HEK293 (cell line): ENCODE measurements at regions not wholly inside any gene's neighbourhood (a gene's known extent, or its start where the extent isn't known, plus 50 kb on each side); places are given as distances from the start of the nearest gene placed in this dataset.

Experiments
- CTCF ChIA-PET: fragments of 350-600 bp; formaldehyde crosslinking; extraction: SDS; loops from one replicate; lab custom pipeline; 2021; ENCODE audit warnings: antibody characterized with exemption; lab: Yijun Ruan, JAX
- POLR2A ChIA-PET: fragments of 300-600 bp; formaldehyde crosslinking; extraction: SDS; loops from one replicate; lab custom pipeline; 2020; ENCODE audit warnings: antibody characterized with exemption, inconsistent platforms; lab: Yijun Ruan, JAX
- H3K27ac ChIP-seq: fragments of 200-500 bp; sonication (Bioruptor generic); 2 replicates; pipeline ENCODE4 v1.5.1; 2014; ENCODE audit warnings: low read depth, low read length, control low read depth, inconsistent platforms; ENCODE audit errors: extremely low read depth
- H3K36me3 ChIP-seq, 2 experiments: fragments of 200-500 bp in 1 of 2; sonication (Bioruptor generic) in 1 of 2; 1 replicate in 1 of 2; 2 replicates in 1 of 2; pipeline ENCODE4 v1.5.1; 2014 to 2017; ENCODE audit warnings: inconsistent platforms in 2 of 2, low read length in 2 of 2; ENCODE audit not compliant: control insufficient read depth in 2 of 2, insufficient read depth in 1 of 2
- H3K4me1 ChIP-seq: fragments of 200-500 bp; sonication (Bioruptor generic); 2 replicates; pipeline ENCODE4 v1.5.1; 2014; ENCODE audit warnings: mild to moderate bottlenecking, low read length, inconsistent platforms; ENCODE audit not compliant: control insufficient read depth, insufficient read depth
- H3K4me3 ChIP-seq: 2 replicates; pipeline ENCODE4 v1.5.1; 2011; ENCODE audit warnings: low read depth, mild to moderate bottlenecking, control low read depth, low read length, moderate library complexity
- H3K9me3 ChIP-seq: fragments of 200-500 bp; sonication (Bioruptor generic); 2 replicates; pipeline ENCODE4 v1.5.1; 2014; ENCODE audit warnings: low read depth, low read length, inconsistent platforms; ENCODE audit not compliant: control insufficient read depth, insufficient read depth
- GFI1B ChIP-seq: fragments of 450-650 bp; formaldehyde crosslinking; IDR thresholded peaks from 2 replicates; pipeline ENCODE4 v1.5.1; 2016; ENCODE audit warnings: missing biosample characterization, missing genetic modification characterization
- HOXD13 ChIP-seq: sonication (generic); formaldehyde crosslinking; IDR thresholded peaks from 2 replicates; pipeline ENCODE4 v1.8.0; 2022; ENCODE audit warnings: missing genetic modification reagents, borderline replicate concordance
- KLF17 ChIP-seq: fragments of 450-650 bp; formaldehyde crosslinking; IDR thresholded peaks from 2 replicates; pipeline ENCODE4 v1.5.1; 2016; ENCODE audit warnings: missing biosample characterization, missing genetic modification characterization
- OSR2 ChIP-seq: fragments of 450-650 bp; formaldehyde crosslinking; IDR thresholded peaks from 2 replicates; pipeline ENCODE4 v1.5.1; 2016; ENCODE audit warnings: missing biosample characterization, missing genetic modification characterization
- RBAK ChIP-seq: fragments of 450-650 bp; formaldehyde crosslinking; IDR thresholded peaks from 2 replicates; pipeline ENCODE4 v1.5.1; 2016; ENCODE audit warnings: missing biosample characterization, missing genetic modification characterization
- REST ChIP-seq: fragments of 450-650 bp; formaldehyde crosslinking; IDR thresholded peaks from 2 replicates; pipeline ENCODE4 v1.5.1; 2016; ENCODE audit warnings: missing biosample characterization, missing genetic modification characterization
- TRIM28 ChIP-seq: IDR thresholded peaks from 2 replicates; pipeline ENCODE4 v1.6.1; 2011; ENCODE audit warnings: low read length, control low read depth, borderline replicate concordance
- YY2 ChIP-seq: fragments of 450-650 bp; formaldehyde crosslinking; IDR thresholded peaks from 2 replicates; pipeline ENCODE4 v1.5.1; 2016; ENCODE audit warnings: missing biosample characterization, missing genetic modification characterization
- ZBTB48 ChIP-seq: fragments of 450-650 bp; formaldehyde crosslinking; IDR thresholded peaks from 2 replicates; pipeline ENCODE4 v1.5.1; 2016; ENCODE audit warnings: missing biosample characterization, missing genetic modification characterization
- ZBTB7A ChIP-seq: fragments of 450-650 bp; formaldehyde crosslinking; IDR thresholded peaks from 2 replicates; pipeline ENCODE4 v1.5.1; 2016; ENCODE audit warnings: low read depth, missing biosample characterization, missing genetic modification characterization
- ZFHX2 ChIP-seq: fragments of 450-650 bp; formaldehyde crosslinking; conservative IDR thresholded peaks from 2 replicates; pipeline ENCODE4 v1.5.1; 2016; ENCODE audit warnings: missing biosample characterization, missing genetic modification characterization
- ZNF157 ChIP-seq: fragments of 450-650 bp; formaldehyde crosslinking; IDR thresholded peaks from 2 replicates; pipeline ENCODE4 v1.5.1; 2016; ENCODE audit warnings: missing biosample characterization, missing genetic modification characterization
- ZNF221 ChIP-seq: fragments of 450-650 bp; formaldehyde crosslinking; IDR thresholded peaks from 2 replicates; pipeline ENCODE4 v1.5.1; 2017; ENCODE audit warnings: missing biosample characterization, missing genetic modification characterization, borderline replicate concordance
- ZNF24 ChIP-seq: fragments of 450-650 bp; formaldehyde crosslinking; IDR thresholded peaks from 2 replicates; pipeline ENCODE4 v1.5.1; 2016; ENCODE audit warnings: missing biosample characterization, missing genetic modification characterization
- ZNF324 ChIP-seq: fragments of 450-650 bp; formaldehyde crosslinking; IDR thresholded peaks from 2 replicates; pipeline ENCODE4 v1.5.1; 2016; ENCODE audit warnings: missing biosample characterization, missing genetic modification characterization
- ZNF449 ChIP-seq: fragments of 450-650 bp; formaldehyde crosslinking; IDR thresholded peaks from 2 replicates; pipeline ENCODE4 v1.5.1; 2017; ENCODE audit warnings: missing biosample characterization, mild to moderate bottlenecking, missing genetic modification characterization, moderate library complexity
- ZNF555 ChIP-seq: fragments of 450-650 bp; formaldehyde crosslinking; conservative IDR thresholded peaks from 2 replicates; pipeline ENCODE4 v1.5.1; 2017; ENCODE audit warnings: missing biosample characterization, mild to moderate bottlenecking, missing genetic modification characterization, inconsistent platforms
- ZNF558 ChIP-seq: fragments of 450-650 bp; formaldehyde crosslinking; IDR thresholded peaks from 2 replicates; pipeline ENCODE4 v1.5.1; 2016; ENCODE audit warnings: missing biosample characterization, missing genetic modification characterization
- ZNF580 ChIP-seq: fragments of 450-650 bp; formaldehyde crosslinking; IDR thresholded peaks from 2 replicates; pipeline ENCODE4 v1.5.1; 2016; ENCODE audit warnings: missing biosample characterization, missing genetic modification characterization
- ZNF629 ChIP-seq: fragments of 450-650 bp; formaldehyde crosslinking; IDR thresholded peaks from 2 replicates; pipeline ENCODE4 v1.5.1; 2017; ENCODE audit warnings: missing biosample characterization, missing genetic modification characterization
- ZNF660 ChIP-seq: fragments of 450-650 bp; IDR thresholded peaks from 2 replicates; pipeline ENCODE4 v1.5.1; 2018; ENCODE audit warnings: missing biosample characterization, mild to moderate bottlenecking, missing genetic modification characterization
- ZNF701 ChIP-seq: fragments of 450-650 bp; formaldehyde crosslinking; IDR thresholded peaks from 2 replicates; pipeline ENCODE4 v1.5.1; 2016; ENCODE audit warnings: missing biosample characterization, missing genetic modification characterization
- ZNF707 ChIP-seq: fragments of 450-650 bp; formaldehyde crosslinking; IDR thresholded peaks from 2 replicates; pipeline ENCODE4 v1.5.1; 2016; ENCODE audit warnings: missing biosample characterization, missing genetic modification characterization
- ZNF830 ChIP-seq: fragments of 450-650 bp; IDR thresholded peaks from 2 replicates; pipeline ENCODE4 v1.5.0; 2018; ENCODE audit warnings: missing biosample characterization, missing genetic modification characterization, low read depth, mild to moderate bottlenecking, moderate library complexity
- ZSCAN5A ChIP-seq: fragments of 450-650 bp; formaldehyde crosslinking; IDR thresholded peaks from 2 replicates; pipeline ENCODE4 v1.5.1; 2016; ENCODE audit warnings: missing biosample characterization, missing genetic modification characterization

GRCh38 chr5:167525004-167525403 is 766.4 kb upstream of the WWC1 start:
- H3K4me3 ChIP-seq = no peak overlapping the region
- no peak for TF ChIP-seq ZNF701
- no peak for TF ChIP-seq ZNF157 (tag by site-specific recombination)
- no peak for TF ChIP-seq ZNF324 (tag by site-specific recombination)
- no peak for TF ChIP-seq ZNF221 (tag by site-specific recombination)
- no peak for TF ChIP-seq ZNF558 (tag by site-specific recombination)
- TF ChIP-seq GFI1B (tag by site-specific recombination) = no peak
- TF ChIP-seq, all 188 proteins: peak for 0
- Histone ChIP-seq H3K27ac (no peak overlapping the region), H3K9me3 (no peaks in the 10 kb centered on the region), H3K36me3 (no peaks in the 10 kb centered on the region), H3K4me1 (no peaks in the 10 kb centered on the region)
- CTCF ChIA-PET = no interaction called here
- POLR2A ChIA-PET = no interaction called here

- no peaks in the 10 kb centered on the region for H3K4me1 ChIP-seq
- H3K36me3 ChIP-seq = no peaks in the 10 kb centered on the region
- no peak overlapping the region for H3K27ac ChIP-seq
- no peak for TF ChIP-seq YY2 (tag by site-specific recombination)
- no peak for TF ChIP-seq ZNF449 (tag by site-specific recombination)
- TF ChIP-seq ZNF580 (tag by site-specific recombination) = no peak
- TF ChIP-seq ZBTB7A = no peak
- ChIA-PET POLR2A (no interaction called here), CTCF (no interaction called here)
- no peak overlapping the region for H3K4me3 ChIP-seq
- no peaks in the 10 kb centered on the region for H3K9me3 ChIP-seq
Observed at GRCh38 chr5:167528651-167529050, 762.8 kb upstream of the WWC1 start.

GRCh38 chr5:167530548-167530947 is 760.9 kb upstream of the WWC1 start:
- Histone ChIP-seq H3K4me3 (no peak overlapping the region), H3K4me1 (no peaks in the 10 kb centered on the region), H3K36me3 (no peaks in the 10 kb centered on the region), H3K9me3 (no peaks in the 10 kb centered on the region), H3K27ac (no peak overlapping the region)
- POLR2A ChIA-PET = interaction anchor here (0.5 kb wide), 1 partner anchor 435 kb away, joined by 5 read pairs; no protein-coding TSS in a partner anchor
- CTCF ChIA-PET = no interaction called here
- TF ChIP-seq TRIM28 (no peak), OSR2 (tag by site-specific recombination) (no peak), ZNF830 (tag by site-specific recombination) (no peak), ZBTB48 (tag by site-specific recombination) (no peak), ZNF629 (tag by site-specific recombination) (no peak), ZSCAN5A (tag by site-specific recombination) (no peak), ZFHX2 (no peak), ZNF24 (tag by site-specific recombination) (no peak), KLF17 (tag by site-specific recombination) (no peak), RBAK (no peak), ZNF449 (tag by site-specific recombination) (no peak), HOXD13 (CRISPR knock-in tag) (no peak), ZNF660 (tag by site-specific recombination) (no peak), REST (tag by site-specific recombination) (no peak), ZNF555 (tag by site-specific recombination) (no peak), ZNF707 (tag by site-specific recombination) (no peak)
